Neural progenitor cell (in vitro differentiated cells): ENCODE measurements at regions not wholly inside any gene's neighbourhood (a gene's known extent, or its start where the extent isn't known, plus 50 kb on each side); places are given as distances from the start of the nearest gene placed in this dataset.

ENCODE experiments used
- DNase-seq: peaks from one replicate; pipeline ENCODE4 v3.0.0-alpha.2; 2016; ENCODE audit warnings: low spot score
- H2AFZ ChIP-seq: fragments of 200-600 bp; sonication (generic); replicated peaks from 2 replicates; pipeline ENCODE4 v1.6.1; 2016; ENCODE audit warnings: antibody characterized with exemption
- H3F3A ChIP-seq: fragments of 200-600 bp; sonication (generic); 2 replicates; pipeline ENCODE4 v1.6.1; 2016; ENCODE audit warnings: antibody characterized with exemption, low read depth
- H3K27ac ChIP-seq: fragments of 200-600 bp; sonication (generic); 2 replicates; pipeline ENCODE4 v1.5.1; 2016; ENCODE audit warnings: mild to moderate bottlenecking
- H3K27me3 ChIP-seq: fragments of 200-600 bp; sonication (generic); 2 replicates; pipeline ENCODE4 v1.6.1; 2016; ENCODE audit warnings: mild to moderate bottlenecking, moderate library complexity
- H3K36me3 ChIP-seq: fragments of 200-600 bp; sonication (generic); 2 replicates; pipeline ENCODE4 v1.5.1; 2016
- H3K4me1 ChIP-seq: fragments of 200-600 bp; sonication (generic); 2 replicates; pipeline ENCODE4 v1.6.1; 2016; ENCODE audit warnings: mixed run types
- H3K4me2 ChIP-seq: fragments of 200-600 bp; sonication (generic); 2 replicates; pipeline ENCODE4 v1.6.1; 2016
- H3K4me3 ChIP-seq: fragments of 200-600 bp; sonication (generic); 2 replicates; pipeline ENCODE4 v1.5.1; 2016
- H3K79me2 ChIP-seq: fragments of 200-600 bp; sonication (generic); 2 replicates; pipeline ENCODE4 v1.6.1; 2016; ENCODE audit warnings: low read depth
- H3K9ac ChIP-seq: fragments of 200-600 bp; sonication (generic); 2 replicates; pipeline ENCODE4 v1.6.1; 2016
- H3K9me3 ChIP-seq: fragments of 200-600 bp; sonication (generic); 2 replicates; pipeline ENCODE4 v1.5.1; 2016; ENCODE audit warnings: low read depth
- H4K20me1 ChIP-seq: fragments of 200-600 bp; sonication (generic); 2 replicates; pipeline ENCODE4 v1.6.1; 2016; ENCODE audit warnings: low read depth
- H3K27ac Mint-ChIP-seq: 3 replicates; pipeline ENCODE4 v1.8.0; 2021; ENCODE audit warnings: mixed read lengths
- H3K27me3 Mint-ChIP-seq: 2 replicates; pipeline ENCODE4 v1.8.0; 2022; ENCODE audit warnings: low read depth, mild to moderate bottlenecking, inconsistent platforms, moderate library complexity, mixed read lengths; ENCODE audit not compliant: insufficient read depth
- H3K36me3 Mint-ChIP-seq: 3 replicates; pipeline ENCODE4 v1.8.0; 2021; ENCODE audit warnings: mixed read lengths
- H3K4me1 Mint-ChIP-seq: 3 replicates; pipeline ENCODE4 v1.8.0; 2021; ENCODE audit warnings: mixed read lengths
- H3K4me3 Mint-ChIP-seq: 3 replicates; pipeline ENCODE4 v1.8.0; 2021; ENCODE audit warnings: mild to moderate bottlenecking, moderate library complexity, mixed read lengths
- H3K9me3 Mint-ChIP-seq: 3 replicates; pipeline ENCODE4 v1.8.0; 2020; ENCODE audit warnings: mixed read lengths
- CTCF ChIP-seq: fragments of 200-600 bp; sonication (generic); IDR thresholded peaks from 2 replicates; pipeline ENCODE4 v1.5.1; 2017; ENCODE audit warnings: antibody characterized with exemption, mild to moderate bottlenecking
- EZH2 ChIP-seq: fragments of 200-600 bp; sonication (generic); IDR thresholded peaks from 2 replicates; pipeline ENCODE4 v1.6.1; 2017; ENCODE audit warnings: antibody characterized with exemption, mild to moderate bottlenecking, moderate library complexity
- EZH2phosphoT487 ChIP-seq: fragments of 200-600 bp; sonication (generic); IDR thresholded peaks from 2 replicates; pipeline ENCODE4 v1.6.1; 2017; ENCODE audit warnings: antibody characterized with exemption

GRCh38 chr4:159747983-159748382 lies 645.1 kb downstream of the RAPGEF2 start:
- no peak for DNase-seq
- TF ChIP-seq EZH2: no peak
- TF ChIP-seq EZH2phosphoT487: no peak
- no peak for TF ChIP-seq CTCF
- peaks cover 11% of the 10 kb centered on the region for H3K4me1 Mint-ChIP-seq

GRCh38 chr4:159748834-159749444 lies 646.1 kb downstream of the RAPGEF2 start:
- H3K27ac Mint-ChIP-seq: peak overlapping the region; percentile 65
- H3K9me3 ChIP-seq: no peaks in the 10 kb centered on the region
- H3K4me1 Mint-ChIP-seq: peaks cover 10% of the 10 kb centered on the region
- no peaks in the 10 kb centered on the region for H3F3A ChIP-seq
- H2AFZ ChIP-seq: no peak overlapping the region
- no peak overlapping the region for H3K4me3 ChIP-seq
- H3K36me3 Mint-ChIP-seq: peaks cover 2% of the 10 kb centered on the region
- peaks cover 4% of the 10 kb centered on the region for H3K36me3 ChIP-seq
- H3K4me3 Mint-ChIP-seq: no peak overlapping the region
- H3K27me3 Mint-ChIP-seq: peaks cover 4% of the 10 kb centered on the region
- DNase-seq: no peak
- H3K27me3 ChIP-seq: no peaks in the 10 kb centered on the region
- no peak for TF ChIP-seq CTCF
- no peak for TF ChIP-seq EZH2phosphoT487
- TF ChIP-seq EZH2: no peak
- no peak overlapping the region for H3K4me2 ChIP-seq
- H4K20me1 ChIP-seq: no peaks in the 10 kb centered on the region
- H3K79me2 ChIP-seq: no peaks in the 10 kb centered on the region
- no peak overlapping the region for H3K27ac ChIP-seq
- peaks cover 6% of the 10 kb centered on the region for H3K4me1 ChIP-seq
- peaks cover 10% of the 10 kb centered on the region for H3K9me3 Mint-ChIP-seq
- H3K9ac ChIP-seq: no peak overlapping the region

More at GRCh38 chr4:159747983-159748382, 645.1 kb downstream of the RAPGEF2 start:
- Histone ChIP-seq H3K4me3 (no peak overlapping the region), H2AFZ (peak overlapping the region; percentile 20), H3K9me3 (no peaks in the 10 kb centered on the region), H3K4me1 (peaks cover 6% of the 10 kb centered on the region), H3K27ac (no peak overlapping the region), H4K20me1 (no peaks in the 10 kb centered on the region), H3F3A (no peaks in the 10 kb centered on the region), H3K79me2 (no peaks in the 10 kb centered on the region), H3K27me3 (no peaks in the 10 kb centered on the region), H3K36me3 (peaks cover 4% of the 10 kb centered on the region), H3K9ac (no peak overlapping the region), H3K4me2 (no peak overlapping the region)
- peaks cover 2% of the 10 kb centered on the region for H3K36me3 Mint-ChIP-seq
- H3K27me3 Mint-ChIP-seq: peaks cover 4% of the 10 kb centered on the region
- H3K4me3 Mint-ChIP-seq: no peak overlapping the region
- H3K9me3 Mint-ChIP-seq: peaks cover 10% of the 10 kb centered on the region
- H3K27ac Mint-ChIP-seq: peak overlapping the region; percentile 55

- H3K9me3 ChIP-seq: no peaks in the 10 kb centered on the region
- H3K4me1 ChIP-seq: no peaks in the 10 kb centered on the region
- no peaks in the 10 kb centered on the region for H3K27me3 ChIP-seq
- no peaks in the 10 kb centered on the region for H4K20me1 ChIP-seq
- Mint-ChIP-seq H3K27ac (no peak overlapping the region), H3K4me1 (no peaks in the 10 kb centered on the region), H3K9me3 (peaks cover 23% of the 10 kb centered on the region), H3K27me3 (no peaks in the 10 kb centered on the region), H3K4me3 (no peak overlapping the region), H3K36me3 (peaks cover 7% of the 10 kb centered on the region)
- H3F3A ChIP-seq: no peaks in the 10 kb centered on the region
- no peak overlapping the region for H3K27ac ChIP-seq
- no peak overlapping the region for H3K4me2 ChIP-seq
- H3K79me2 ChIP-seq: no peaks in the 10 kb centered on the region
- no peak overlapping the region for H2AFZ ChIP-seq
- H3K9ac ChIP-seq: no peak overlapping the region
- DNase-seq: no peak
- H3K36me3 ChIP-seq: no peaks in the 10 kb centered on the region
- no peak overlapping the region for H3K4me3 ChIP-seq
- TF ChIP-seq EZH2: no peak
These were observed 654.6 kb downstream of the RAPGEF2 start for GRCh38 chr4:159757499-159757898.

- H3K27me3 Mint-ChIP-seq: no peaks in the 10 kb centered on the region
- no peaks in the 10 kb centered on the region for H3K27me3 ChIP-seq
- H3F3A ChIP-seq: no peaks in the 10 kb centered on the region
- no peaks in the 10 kb centered on the region for H3K4me1 ChIP-seq
- H3K9ac ChIP-seq: no peak overlapping the region
- no peak overlapping the region for H3K4me2 ChIP-seq
- H3K4me1 Mint-ChIP-seq: no peaks in the 10 kb centered on the region
- H3K4me3 ChIP-seq: no peak overlapping the region
- no peaks in the 10 kb centered on the region for H3K79me2 ChIP-seq
- TF ChIP-seq CTCF (no peak), EZH2phosphoT487 (no peak), EZH2 (no peak)
- DNase-seq: no peak
- H3K27ac Mint-ChIP-seq: no peak overlapping the region
- H3K36me3 ChIP-seq: peaks cover 5% of the 10 kb centered on the region
- no peak overlapping the region for H3K27ac ChIP-seq
- no peaks in the 10 kb centered on the region for H3K9me3 ChIP-seq
- no peak overlapping the region for H2AFZ ChIP-seq
- peaks cover 7% of the 10 kb centered on the region for H3K36me3 Mint-ChIP-seq
- peaks cover 25% of the 10 kb centered on the region for H3K9me3 Mint-ChIP-seq
- H4K20me1 ChIP-seq: no peaks in the 10 kb centered on the region
- H3K4me3 Mint-ChIP-seq: no peak overlapping the region
These were observed 655.2 kb downstream of the RAPGEF2 start for GRCh38 chr4:159758061-159758460.
